ENCODE measurements at regions not wholly inside any gene's neighbourhood (a gene's known extent, or its start where the extent isn't known, plus 50 kb on each side); places are given as distances from the start of the nearest gene placed in this dataset.

DNA sequence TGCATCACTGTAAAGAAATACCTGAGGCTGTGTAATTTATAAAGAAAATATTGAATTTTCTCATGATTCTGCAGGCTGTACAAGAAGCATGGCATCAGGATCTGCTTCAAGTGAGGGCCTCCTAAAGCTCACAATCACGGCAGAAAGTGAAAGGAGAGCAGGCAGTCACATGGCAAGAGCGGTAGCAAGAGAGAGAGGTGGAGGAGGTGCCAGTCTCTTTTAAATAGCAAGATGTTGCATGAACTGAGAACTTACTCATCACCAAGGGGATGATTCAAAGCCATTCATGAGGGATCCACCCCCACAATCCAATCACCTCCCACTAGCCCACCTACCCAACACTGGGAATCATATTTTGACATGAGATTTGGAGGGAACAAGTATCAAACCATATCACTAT is 184.5 kb upstream of the PAPPA start:
- no peak for FAIRE-seq

DNA sequence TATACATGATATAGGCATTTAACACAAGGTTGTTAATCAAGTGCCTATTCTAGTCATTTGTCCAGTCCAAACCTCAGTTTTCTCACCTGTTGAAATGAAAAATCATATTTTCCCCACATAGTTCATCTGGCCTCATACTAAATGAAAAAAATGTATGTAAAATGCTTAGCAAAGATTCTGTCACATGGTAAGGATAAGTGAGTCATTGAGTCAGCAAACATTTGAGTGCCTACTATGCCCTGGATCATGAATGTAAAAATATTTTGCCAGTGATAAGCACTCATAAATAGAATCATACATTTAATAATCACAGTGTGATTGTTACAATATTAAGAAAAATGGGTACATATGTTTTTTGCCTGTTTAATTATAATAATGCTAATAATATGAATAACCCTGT is 181.2 kb upstream of the PAPPA start:
- FAIRE-seq, result no peak

DNA sequence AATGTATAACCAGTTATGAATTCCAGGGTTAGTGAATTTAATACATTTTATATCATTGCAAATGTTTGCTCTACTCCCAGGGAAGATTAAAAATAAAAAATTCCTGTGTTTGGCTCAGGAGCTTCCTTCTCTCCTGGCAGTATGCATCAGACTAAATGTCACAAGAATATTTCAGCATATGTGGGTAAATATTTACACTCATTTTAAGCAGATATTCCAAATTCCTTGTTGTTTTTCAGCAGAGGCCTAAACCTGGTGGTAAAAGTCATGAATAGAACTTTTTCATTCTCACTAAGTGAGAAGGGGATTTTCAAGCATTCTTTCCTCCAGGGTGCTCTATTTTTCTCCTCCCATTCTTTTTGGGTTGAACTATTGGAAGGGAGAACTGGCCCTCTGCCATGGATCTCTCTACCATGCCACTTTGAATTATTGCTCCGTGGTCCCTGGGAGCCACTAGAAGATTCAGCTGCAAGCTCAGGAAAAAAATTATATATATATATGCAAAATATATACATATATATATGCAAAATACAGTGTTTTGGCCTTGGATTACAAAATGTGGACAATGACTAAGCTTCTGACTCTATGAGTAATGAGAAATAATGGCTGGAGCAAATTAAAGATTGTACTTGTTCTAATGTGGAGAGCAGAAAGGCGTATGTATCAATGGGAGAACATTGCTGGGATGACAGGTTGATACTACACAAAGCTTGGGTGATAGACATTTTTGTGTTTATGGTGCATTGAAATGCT is 180.6 kb upstream of the PAPPA start:
- FAIRE-seq, result no peak

DNA sequence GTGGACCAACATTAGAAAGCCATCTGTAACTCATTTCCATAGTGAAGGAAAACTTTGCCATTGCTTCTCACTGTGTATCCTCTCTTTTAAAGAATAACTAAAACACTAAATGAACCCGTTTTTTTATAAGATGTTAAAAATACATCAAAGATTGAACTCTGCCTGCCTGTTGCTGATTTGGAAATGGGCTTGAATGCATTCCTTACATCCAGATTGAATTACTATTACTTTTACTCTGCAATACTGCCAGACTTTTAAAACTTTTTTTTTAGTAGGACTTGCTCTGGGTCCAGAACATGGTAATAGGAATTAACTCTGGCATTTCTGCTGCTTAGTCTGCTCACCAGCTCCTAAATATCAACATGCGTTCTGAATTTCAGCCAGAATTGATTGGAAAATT is 176.8 kb upstream of the PAPPA start:
- FAIRE-seq, result no peak

DNA sequence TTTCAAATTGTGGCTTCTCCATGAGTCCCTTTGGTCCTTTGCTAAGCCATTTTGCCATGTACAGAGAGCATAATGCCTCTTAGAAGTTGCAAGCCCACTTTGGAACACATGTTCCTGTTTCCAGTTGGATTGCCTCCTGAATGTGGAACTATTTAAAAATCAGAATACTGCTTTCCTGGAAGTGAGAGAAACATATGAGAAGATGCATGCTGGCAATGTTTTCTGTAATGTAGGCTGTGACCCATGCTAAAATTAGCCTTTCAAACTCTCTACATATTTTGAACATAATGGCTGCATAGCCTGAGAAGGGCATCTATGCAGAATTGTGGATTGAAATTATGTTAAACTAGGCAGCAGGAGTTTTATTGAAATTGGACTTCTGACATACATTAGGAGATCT is 175.5 kb upstream of the PAPPA start:
- FAIRE-seq, result no peak

DNA sequence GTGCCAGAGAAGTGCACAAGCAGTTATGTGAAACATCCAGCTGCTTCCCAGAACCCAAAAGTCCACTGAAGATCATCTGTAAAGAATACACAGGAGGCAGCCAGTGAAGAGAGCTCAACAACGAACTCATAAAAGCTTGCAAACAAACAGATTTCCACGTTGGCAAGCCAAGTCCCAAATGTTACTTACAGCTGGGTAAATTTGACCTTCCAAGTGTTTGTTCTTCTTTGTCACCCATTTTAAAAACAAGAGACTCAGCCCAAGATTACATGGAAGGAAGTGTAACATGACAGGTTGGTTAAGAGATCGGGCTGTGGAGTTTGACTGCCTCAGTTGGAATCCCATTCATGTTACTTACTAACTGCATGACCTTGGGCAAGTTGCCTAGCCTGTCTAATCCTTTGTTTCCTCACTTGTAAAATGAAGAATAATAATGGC is 174.9 kb upstream of the PAPPA start:
- no peak for FAIRE-seq

DNA sequence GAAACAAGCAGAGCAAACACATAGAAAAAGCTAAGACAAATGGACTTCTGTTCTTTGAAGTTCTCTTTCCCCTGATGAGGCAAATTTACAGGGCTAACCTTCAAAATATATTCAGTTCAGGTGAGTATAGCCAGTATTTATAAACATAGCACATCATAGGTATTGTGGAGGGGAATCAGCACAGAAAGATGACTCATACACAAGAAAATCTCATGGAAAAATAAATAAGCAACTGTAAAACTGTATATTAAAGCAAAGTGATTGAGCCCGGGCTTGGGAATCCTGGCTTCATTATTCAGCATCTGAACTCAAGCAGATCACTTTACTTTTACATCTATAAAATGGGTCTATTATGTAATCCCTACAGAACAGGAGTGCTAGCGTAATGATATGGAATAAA is 173.5 kb upstream of the PAPPA start:
- FAIRE-seq, result no peak

DNA sequence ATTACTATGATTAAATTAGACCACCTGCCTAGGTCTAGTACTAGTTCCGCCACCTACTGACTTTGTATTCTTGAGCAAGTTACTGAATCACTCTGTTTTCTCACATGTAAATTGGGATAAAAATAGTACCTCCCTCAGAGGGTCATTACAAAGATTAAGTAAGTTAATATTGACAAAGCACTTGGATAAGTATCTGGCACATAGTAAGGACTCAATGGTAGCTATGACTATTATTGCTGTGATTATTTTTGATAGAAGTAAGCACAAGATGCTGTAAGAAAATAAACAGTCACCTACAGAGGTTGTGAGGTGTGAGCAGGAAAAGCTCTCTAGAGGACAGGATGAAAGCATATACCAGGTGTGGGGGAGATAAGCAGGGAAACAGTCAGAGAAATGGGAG is 173.1 kb upstream of the PAPPA start:
- FAIRE-seq, result no peak

DNA sequence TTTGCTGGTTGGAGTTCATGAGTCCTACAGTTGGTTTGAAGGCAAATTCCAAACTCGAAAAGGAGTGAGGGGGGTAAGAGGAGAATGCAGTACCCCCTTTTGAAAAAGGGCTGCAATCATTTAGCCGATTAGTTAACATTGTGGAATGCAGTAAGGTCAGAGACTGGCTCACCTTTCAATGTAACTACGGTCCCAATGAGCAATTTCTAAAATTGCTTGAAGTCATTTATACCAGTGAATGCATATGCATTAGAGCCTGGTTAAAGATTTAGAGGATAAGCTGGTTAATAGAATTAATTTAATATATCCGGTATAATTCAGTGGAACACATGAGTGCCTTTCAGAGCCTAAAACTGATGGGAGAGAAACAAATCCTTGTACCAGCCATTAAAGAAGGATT is 172.6 kb upstream of the PAPPA start:
- no peak for FAIRE-seq

DNA sequence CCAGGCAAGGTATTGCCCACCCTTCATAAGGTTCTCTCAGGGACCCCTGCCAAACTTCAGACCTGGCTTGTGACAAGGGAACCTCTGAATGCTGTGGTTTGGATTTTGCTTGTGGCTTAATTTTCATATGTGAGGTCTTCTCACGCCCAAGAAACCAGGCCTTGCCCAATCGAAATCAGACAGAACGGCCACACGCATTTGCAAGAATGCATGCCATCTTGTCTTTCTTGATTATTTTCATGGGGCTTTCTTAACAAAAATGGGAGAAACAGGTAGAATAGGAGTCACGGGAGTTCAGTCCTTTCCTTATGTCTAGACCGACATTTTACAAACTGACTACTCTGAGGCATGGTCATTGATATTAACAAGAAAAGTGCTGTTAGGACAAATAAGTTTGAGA is 170.2 kb upstream of the PAPPA start:
- FAIRE-seq, result no peak

DNA sequence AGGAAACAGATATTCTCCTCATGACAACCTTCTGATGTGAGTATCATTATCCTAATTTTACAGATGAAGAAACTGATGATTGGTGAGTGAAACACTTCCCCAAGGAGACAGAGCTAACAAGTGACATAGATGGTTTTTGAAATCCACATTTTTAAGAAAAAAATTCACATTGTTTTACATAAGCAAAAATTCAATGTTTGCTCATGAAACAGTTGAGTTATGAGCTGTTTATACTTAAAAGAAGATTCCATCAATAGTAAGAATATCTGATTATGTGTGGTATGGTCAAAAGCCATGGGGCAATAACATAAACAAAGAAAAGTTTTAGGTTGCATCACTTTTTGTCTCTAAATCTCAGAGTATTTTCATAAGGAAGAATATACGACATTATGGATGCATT is 167.9 kb upstream of the PAPPA start:
- no peak for FAIRE-seq

DNA sequence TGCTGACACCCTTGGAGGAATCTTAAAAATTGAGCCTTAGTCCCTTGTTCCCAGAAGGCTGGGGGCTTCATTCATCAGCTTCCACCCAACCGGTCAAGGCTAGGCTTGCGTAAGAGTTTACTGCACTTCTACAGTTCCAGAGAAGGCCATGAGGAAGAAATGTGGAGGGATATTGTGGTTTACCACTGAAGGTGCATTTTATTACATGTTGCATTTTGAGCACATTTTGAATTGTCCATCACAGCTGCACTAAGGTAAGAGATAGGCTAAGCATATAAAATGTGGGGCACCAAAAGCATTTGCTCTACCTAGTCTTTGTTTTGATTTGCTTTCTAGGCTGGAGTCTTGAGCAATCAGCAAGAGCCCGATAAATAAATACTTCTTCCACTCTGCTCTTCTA is 167.1 kb upstream of the PAPPA start:
- FAIRE-seq, result no peak

DNA sequence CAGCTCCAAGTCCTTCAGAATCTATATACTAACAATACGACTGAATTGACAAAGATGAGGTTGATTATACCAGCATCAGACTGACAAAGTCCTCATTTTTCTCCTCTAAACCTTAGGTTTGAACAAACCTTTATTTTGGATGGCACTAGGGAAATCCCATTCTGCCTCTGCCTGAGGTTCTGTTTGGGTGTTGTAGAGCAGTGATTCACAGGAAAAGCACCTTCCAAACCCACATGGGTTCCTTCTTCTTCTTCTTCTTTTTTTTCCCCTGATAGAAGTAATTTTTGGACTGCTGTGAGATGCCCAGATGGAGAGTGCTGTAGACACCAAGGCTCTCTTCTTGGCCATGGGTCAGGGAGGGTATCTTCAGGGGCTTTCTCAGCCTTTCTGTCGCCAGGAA is 164.9 kb upstream of the PAPPA start:
- FAIRE-seq, result no peak

DNA sequence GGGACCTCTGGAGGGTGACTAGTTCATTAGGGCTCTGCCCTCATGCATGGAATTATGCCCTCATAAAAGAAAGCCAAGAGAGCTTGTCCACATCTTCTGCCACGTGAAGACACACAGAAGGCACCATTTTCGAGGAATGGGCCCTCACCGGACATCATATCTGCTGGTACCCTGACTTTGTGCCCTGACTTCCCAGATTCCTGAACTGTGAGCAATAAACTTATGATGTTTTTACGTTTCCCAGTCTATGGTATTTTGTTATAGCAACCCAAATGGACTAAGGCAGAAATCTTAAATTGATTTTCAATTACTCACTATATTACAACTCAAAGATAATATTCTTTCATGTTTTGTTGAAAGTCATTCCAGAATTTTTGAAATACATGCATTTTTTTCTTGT is 163.8 kb upstream of the PAPPA start:
- no peak for FAIRE-seq

DNA sequence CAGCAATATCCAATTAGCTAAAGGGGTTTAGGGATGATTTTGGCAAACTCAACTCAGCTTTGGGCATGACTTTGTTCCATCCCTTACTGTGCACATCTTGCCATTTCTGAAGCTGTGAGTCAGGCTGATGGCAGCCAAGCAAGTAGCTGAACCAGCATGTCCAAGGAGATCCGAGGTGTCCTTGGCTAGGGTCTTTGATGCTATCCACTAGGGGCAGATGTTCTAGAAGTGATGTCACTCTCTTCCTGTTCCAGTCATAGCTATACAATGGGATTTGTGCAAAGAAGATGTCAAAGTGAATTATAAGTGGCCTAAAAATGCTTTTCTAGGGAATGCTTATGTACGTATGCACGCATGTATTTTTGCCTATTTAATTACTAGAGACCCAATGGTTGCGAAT is 160.8 kb upstream of the PAPPA start:
- no peak for FAIRE-seq

DNA sequence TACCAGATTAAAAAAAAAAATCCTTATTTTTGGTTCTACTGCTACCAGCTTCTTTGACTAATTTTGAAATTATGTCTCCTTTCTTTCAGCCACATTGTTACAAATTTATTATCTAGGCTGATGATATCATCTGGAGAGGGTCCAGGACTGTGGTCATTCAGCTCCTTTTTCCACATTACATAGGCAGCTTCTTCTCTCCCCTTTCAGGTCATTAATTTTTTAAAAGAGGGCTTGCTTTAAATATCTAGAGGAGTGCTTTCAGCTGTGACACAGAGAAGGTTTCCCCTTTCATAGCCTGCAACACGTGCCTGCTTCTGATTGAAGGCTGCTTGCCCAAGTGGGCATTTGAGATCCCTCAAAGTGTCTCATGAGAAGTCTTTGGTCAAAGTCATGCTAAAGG is 155.7 kb upstream of the PAPPA start:
- no peak for FAIRE-seq

DNA sequence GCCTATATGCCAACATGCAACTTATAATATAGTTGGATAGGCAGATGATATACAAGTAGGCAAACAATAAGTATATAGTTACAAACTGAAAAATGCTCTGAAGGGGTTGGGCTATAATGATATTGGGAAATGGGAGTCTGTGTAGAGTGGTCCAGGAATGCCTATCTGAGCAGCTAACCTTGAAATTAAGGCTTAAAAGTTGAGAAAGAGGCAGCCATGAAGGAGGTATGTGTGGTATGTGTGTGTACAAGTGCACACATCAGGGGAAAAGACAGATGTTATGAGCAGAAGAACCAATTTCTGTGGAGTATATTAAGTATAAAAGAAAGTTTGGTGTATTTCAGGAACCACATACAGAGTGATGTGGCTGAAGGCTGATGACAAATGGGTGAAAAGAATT is 154.9 kb upstream of the PAPPA start:
- FAIRE-seq, result no peak

DNA sequence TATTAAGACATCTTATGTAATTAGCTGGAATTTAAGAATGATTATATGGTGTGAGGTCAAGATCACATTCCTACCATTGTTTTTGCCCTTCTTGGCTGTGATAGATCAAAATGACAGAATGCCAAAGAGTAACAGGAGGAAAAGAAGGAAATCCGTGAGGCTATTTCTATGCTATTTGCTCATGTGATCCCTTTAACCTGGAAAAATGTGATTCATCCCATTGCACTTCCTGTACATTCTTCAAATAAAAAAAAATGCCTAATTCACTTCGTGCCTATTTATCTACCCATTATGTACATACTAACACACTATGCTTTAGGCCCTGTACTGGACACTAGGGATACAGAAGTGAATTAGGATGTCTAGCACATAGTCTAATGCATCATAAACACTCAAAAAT is 154.1 kb upstream of the PAPPA start:
- FAIRE-seq, result no peak

DNA sequence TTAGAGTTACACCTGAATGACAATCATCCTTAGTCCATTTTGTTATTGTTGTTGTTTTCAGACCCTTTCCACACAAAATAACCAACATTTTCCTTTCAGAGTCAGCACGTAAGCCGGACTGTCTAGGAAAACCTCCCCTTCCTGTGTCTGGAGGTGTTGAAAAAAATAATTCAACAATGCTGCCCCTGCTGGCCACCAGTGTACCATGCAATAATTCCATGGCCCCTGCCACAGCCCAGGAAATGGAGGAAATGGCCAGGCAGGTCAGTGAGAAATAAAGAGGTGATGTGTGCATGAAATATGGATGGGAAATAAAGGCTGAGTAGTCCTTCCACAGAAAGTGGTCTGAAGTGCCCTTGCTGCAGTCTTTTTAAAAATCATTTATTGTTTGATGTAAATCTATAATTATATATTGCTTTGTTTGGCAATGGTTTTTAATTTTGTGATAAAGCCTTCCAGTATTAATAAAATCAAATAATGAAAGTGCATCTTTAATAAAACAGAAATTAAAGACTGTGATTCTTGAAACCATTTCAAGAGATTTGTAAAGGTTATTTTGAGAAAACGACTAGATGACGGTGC is 152.8 kb upstream of the PAPPA start:
- no peak for FAIRE-seq

DNA sequence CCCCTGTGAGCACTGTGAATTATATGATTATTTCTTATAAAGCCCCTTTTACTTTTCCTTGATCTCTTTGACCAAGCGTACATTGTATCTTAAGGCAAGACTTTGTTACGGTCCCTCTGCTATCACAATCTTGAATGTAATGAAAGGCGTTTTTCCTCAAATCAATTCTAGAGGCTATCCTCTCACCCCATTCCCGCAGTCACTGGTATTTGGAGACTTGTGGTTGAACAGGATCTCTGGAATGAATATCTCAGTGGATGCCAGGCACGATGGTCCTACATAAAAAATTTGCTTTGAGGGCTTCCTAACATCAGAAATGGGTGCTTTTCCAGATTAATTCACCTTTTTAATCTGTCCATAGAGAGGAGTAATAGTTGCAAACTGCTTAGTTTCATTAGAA is 151.4 kb upstream of the PAPPA start:
- no peak for FAIRE-seq

DNA sequence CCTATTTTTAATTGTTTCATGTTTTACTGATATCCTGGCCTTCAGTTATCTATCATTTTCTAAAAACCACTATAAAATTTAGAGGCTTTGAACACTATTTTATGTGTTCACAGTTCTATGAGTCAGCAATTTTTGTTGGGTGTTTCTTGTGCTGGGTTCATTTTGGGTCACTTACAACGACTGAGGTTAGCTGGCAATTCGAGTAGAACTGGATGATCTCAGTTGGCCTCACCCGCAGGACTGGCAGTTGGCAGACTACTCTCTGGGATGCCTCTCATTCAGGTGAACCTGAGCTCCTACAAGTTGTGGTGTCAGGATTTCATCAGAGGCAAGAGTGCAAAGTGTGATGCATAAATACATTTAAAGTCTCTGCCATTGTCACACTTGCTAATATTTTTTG is 151.0 kb upstream of the PAPPA start:
- no peak for FAIRE-seq

DNA sequence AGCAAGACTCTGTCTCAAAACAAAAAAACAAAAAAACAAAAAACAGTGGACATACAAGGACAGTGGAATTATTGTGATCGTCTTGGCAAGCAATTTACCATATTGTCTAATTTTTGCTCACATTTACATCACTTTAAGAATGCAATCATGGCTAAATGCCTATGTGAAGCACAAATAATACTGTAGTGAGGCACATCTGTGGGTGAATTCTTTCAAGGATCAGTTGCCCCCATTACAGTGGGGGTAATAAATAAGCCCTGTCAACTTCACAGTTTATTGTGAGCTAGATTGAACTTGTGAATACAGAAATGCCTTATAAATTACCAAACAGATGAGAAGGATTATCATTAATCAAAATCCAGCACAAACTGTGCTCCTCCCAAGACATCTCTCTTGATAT is 150.2 kb upstream of the PAPPA start:
- no peak for FAIRE-seq

DNA sequence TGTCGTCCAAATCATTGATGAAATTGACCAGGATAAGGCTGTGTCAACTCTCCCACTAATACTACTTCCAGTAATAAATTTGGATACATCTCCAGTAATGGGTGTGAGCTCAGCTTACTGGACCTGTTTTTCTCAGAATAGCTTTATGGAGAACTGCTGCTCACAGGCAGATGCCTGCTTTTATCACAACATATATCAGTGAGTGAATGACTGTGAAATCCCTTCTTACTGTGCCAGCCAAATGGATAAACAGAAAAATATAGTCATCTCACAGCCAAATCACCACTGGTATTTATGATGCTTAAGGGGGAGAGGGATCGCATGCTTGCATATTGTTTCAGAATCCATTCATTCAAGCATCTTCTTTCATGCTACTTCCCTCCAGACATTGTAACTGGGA is 148.4 kb upstream of the PAPPA start:
- no peak for FAIRE-seq

DNA sequence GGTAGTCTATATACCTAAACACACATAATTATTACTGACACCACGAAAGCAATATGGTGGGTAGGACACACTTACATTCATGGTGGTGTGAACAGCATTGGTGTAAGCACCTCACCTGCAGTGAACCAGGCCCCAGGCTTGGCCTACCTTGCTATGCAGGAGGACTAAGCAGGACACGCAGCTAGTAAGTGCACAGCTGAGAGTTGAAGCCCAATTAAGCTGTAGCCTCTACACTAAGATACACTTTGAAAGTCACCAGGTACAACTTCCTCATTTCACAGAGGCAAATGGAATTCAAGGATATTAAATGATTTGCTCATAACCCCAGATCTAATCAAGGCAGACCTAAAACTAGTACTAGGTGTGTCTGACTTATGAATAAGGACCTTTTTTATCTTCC is 145.8 kb upstream of the PAPPA start:
- no peak for FAIRE-seq

DNA sequence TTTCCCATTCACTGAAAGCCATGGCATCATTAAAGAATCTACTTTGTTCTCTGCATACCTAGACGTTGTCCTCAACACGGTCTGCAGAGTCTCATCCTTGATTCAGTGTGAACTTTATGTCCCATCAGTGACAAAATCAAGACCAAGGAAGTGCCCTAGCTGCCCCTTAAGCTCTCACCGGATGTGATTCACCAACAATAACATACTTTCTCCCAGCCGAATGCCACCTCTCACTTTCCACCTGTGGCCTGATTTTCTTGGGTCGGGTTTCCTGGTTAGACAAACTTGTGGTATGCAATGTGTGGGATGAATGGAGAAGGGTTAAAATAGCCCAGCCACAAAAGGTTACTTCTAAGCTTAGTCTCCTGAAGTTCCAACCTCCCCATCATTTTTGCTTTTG is 145.3 kb upstream of the PAPPA start:
- no peak for FAIRE-seq
